Subcutaneous abdominal adipose tissue (tissue), 5 donors: ENCODE measurements at regions not wholly inside any gene's neighbourhood (a gene's known extent, or its start where the extent isn't known, plus 50 kb on each side); places are given as distances from the start of the nearest gene placed in this dataset.
"Not testable (repeated sequence)": the region's sequence is repeated elsewhere in the genome, so short reads cannot be mapped to it uniquely, and the experiment has no call there.

Experiments
- H3K27ac ChIP-seq: one replicate; pipeline ENCODE4 v1.7.0; 2013; ENCODE audit warnings: low read depth, mild to moderate bottlenecking, inconsistent platforms, low read length, moderate library complexity
- H3K27me3 ChIP-seq, 5 donors: one replicate each; pipeline ENCODE4 v1.7.0; 2013; ENCODE audit warnings: low read length in 5 of 5, inconsistent platforms in 1 of 5; ENCODE audit not compliant: control insufficient read depth in 5 of 5, insufficient read depth in 4 of 5
- H3K36me3 ChIP-seq, 5 donors: one replicate each; pipeline ENCODE4 v1.7.0; 2013; ENCODE audit warnings: low read length in 5 of 5; ENCODE audit not compliant: control insufficient read depth in 5 of 5, insufficient read depth in 5 of 5
- H3K4me1 ChIP-seq, 5 donors: one replicate each; pipeline ENCODE4 v1.7.0; 2013; ENCODE audit warnings: low read length in 5 of 5, mild to moderate bottlenecking in 3 of 5, moderate library complexity in 1 of 5; ENCODE audit not compliant: control insufficient read depth in 5 of 5, insufficient read depth in 5 of 5
- H3K4me3 ChIP-seq, 5 donors: one replicate each; pipeline ENCODE4 v1.7.0; 2013; ENCODE audit warnings: low read length in 5 of 5, low read depth in 1 of 5
- H3K9ac ChIP-seq, 5 donors: one replicate each; pipeline ENCODE4 v1.7.0; 2013; ENCODE audit warnings: low read length in 5 of 5, mild to moderate bottlenecking in 4 of 5, moderate library complexity in 3 of 5
- H3K9me3 ChIP-seq, 5 donors: one replicate each; pipeline ENCODE4 v1.7.0; 2013; ENCODE audit warnings: low read length in 5 of 5; ENCODE audit not compliant: control insufficient read depth in 5 of 5
- donor health status: healthy.
- donor health status: healthy.
- donor health status: healthy.
- donor health status: healthy.
- donor health status: healthy.

DNA sequence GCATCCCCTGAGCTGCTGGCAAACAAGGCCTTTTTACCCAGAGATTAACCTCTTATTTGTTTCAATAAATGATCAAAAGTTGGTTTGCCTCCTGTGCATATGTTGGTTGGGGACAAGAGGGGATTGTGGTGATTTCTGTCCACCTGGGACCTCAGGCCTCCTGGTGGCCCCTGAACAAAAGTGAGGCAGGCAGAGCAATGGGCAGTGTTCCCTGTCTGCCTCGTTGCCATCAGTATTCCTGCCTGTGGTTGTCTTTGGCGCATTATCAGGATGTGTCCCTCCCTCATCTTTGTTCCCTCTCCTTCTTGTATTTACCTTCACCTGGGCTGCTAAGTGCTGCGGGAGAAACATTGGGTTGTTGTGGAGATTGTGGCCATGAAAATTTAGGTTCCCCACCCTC, 65.3 kb upstream of the DRD5 start:
- Histone ChIP-seq H3K9ac (no peak overlapping the region), H3K9me3 (no peaks in the 10 kb centered on the region), H3K4me3 (no peak overlapping the region), H3K36me3 (no peaks in the 10 kb centered on the region), H3K27me3 (peaks cover 0 to 5% (median 0%) of the 10 kb centered on the region in 5 donors), H3K4me1 (peaks cover 0 to 4% (median 0%) of the 10 kb centered on the region in 5 donors), H3K27ac (no peak overlapping the region)

DNA sequence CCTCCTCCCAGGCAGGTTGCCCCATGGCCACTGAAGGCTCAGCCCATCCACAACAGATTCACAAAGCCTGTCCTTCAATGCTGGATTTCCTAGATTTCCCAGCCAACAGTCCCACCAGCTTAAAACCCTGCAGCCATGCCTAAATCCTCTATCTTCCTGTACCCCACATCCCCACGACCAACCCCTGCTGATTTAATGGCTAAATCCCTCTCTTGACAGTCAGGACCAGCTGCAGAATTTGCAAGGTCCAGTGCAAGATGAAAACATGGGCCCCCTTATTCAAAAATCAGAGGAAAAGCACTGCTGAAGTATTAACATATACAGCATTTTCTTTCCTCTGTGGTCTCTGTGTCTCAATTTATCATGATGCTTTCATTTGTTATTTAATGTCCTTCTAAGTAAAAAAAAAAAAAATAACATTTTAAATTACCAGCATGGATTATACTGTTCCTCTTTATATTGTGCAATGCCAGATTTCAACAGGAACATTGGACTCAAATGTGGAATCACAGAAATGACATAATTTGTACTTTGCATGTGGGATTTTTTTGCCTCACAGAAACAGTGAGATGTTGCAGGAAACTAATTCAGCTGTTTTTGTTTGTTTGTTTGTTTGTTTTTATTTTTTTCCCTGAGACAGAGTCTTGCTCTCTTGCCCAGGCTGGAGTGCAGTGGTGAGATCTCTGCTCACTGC, 63.0 kb upstream of the DRD5 start:
- not testable (repeated sequence) for H3K27ac ChIP-seq, H3K4me3 ChIP-seq

DNA sequence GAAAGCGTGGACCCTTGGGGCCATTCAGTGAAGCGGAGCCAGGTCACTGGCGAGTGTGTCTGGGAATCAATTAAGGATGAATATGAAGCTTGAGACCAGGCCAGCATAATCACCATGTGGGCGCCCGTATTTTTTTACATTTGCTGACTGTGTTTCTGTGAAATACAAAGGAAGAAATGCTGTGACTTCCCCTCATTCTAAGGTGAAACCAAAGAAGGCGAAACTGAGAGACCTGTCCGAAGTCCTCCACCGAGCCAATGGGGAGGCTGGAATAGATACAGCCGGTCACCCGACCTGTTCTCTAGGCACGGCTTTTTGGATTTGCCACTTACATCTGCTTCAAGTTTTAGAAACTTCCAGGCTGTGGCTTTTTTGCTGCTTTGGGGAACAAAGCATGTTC, 59.3 kb upstream of the DRD5 start:
- not testable (repeated sequence) for H3K9ac ChIP-seq, H3K27ac ChIP-seq, H3K27me3 ChIP-seq, H3K4me1 ChIP-seq, H3K36me3 ChIP-seq, H3K4me3 ChIP-seq, H3K9me3 ChIP-seq

More for the DNA sequence above, 63.0 kb upstream of the DRD5 start:
- H3K9ac ChIP-seq, H3K9me3 ChIP-seq, H3K36me3 ChIP-seq, H3K27me3 ChIP-seq, H3K4me1 ChIP-seq: not testable (repeated sequence)
